GM13976 (cell line): ENCODE measurements at regions not wholly inside any gene's neighbourhood (a gene's known extent, or its start where the extent isn't known, plus 50 kb on each side); places are given as distances from the start of the nearest gene placed in this dataset.
A peak's percentile ranks its signal among the peaks of the same experiment; 100 is the strongest.

Experiments
- DNase-seq: peaks from one replicate; pipeline ENCODE4 v3.0.0; 2012; ENCODE audit warnings: low spot score
- CTCF ChIP-seq: IDR thresholded peaks from 2 replicates; pipeline ENCODE4 v1.5.1; 2012; ENCODE audit warnings: borderline replicate concordance, mild to moderate bottlenecking; ENCODE audit not compliant: insufficient read depth; ENCODE audit errors: extremely low read depth, missing control alignments, control extremely low read depth
- in situ Hi-C: fragments of 300-500 bp; cut with MboI; formaldehyde crosslinking; loops from one replicate; pipeline ENCODE4 v1.12.0; 2022; ENCODE audit warnings: low sequenced_read_pairs, mixed read lengths, inconsistent platforms; ENCODE audit not compliant: unreplicated experiment

GRCh38 chr21:45592208-45592619 is 50.0 kb upstream of the SLC19A1 start:
- peak; percentile 85 for DNase-seq
- in situ Hi-C loops, result loop anchor here (10.0 kb wide), 1 partner anchor 317 kb away; no protein-coding TSS in a partner anchor

GRCh38 chr21:45592626-45593134 is 50.4 kb upstream of the SLC19A1 start:
- no peak for TF ChIP-seq CTCF
- DNase-seq, result no peak
- in situ Hi-C loops, result loop anchor here (10.0 kb wide), 1 partner anchor 318 kb away; no protein-coding TSS in a partner anchor

More at GRCh38 chr21:45592208-45592619, 50.0 kb upstream of the SLC19A1 start:
- no peak for TF ChIP-seq CTCF

- DNase-seq, result no peak
- in situ Hi-C loops, result loop anchor here (10.0 kb wide), 1 partner anchor 319 kb away; no protein-coding TSS in a partner anchor
- TF ChIP-seq CTCF, result no peak
These were observed 50.1 kb upstream of the PCBP3 start for GRCh38 chr21:45593162-45594022.
